ENCODE measurements at regions not wholly inside any gene's neighbourhood (a gene's known extent, or its start where the extent isn't known, plus 50 kb on each side); places are given as distances from the start of the nearest gene placed in this dataset.

DNA sequence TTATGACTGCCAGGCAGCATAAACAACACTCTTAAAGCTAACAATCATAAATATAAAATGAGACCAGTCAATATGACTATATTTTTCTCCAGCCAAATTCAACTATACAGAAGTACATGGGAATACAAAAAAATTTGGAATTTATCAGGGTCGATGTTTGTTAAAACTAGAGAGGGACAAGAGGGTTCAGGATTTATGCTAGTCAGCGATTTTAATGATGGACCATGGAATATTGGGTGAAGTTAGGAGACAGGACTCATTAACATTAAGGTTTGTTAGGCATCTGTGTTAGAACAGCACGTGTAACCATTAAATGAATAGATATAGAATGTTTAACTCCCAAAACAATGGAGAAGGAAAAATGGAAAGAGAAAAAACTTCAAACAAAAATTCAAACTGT is 146.2 kb downstream of the SEM1 start:
- TF ChIP-seq POLR2AphosphoS5 (IDR thresholded peaks at IDR 0.05; ENCODE audit: low read depth, low read length): no peak
- TF ChIP-seq, protein P1, sequence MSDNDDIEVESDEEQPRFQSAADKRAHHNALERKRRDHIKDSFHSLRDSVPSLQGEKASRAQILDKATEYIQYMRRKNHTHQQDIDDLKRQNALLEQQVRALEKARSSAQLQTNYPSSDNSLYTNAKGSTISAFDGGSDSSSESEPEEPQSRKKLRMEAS (IDR thresholded peaks at IDR 0.05): no peak
- TF ChIP-seq, protein P2, sequence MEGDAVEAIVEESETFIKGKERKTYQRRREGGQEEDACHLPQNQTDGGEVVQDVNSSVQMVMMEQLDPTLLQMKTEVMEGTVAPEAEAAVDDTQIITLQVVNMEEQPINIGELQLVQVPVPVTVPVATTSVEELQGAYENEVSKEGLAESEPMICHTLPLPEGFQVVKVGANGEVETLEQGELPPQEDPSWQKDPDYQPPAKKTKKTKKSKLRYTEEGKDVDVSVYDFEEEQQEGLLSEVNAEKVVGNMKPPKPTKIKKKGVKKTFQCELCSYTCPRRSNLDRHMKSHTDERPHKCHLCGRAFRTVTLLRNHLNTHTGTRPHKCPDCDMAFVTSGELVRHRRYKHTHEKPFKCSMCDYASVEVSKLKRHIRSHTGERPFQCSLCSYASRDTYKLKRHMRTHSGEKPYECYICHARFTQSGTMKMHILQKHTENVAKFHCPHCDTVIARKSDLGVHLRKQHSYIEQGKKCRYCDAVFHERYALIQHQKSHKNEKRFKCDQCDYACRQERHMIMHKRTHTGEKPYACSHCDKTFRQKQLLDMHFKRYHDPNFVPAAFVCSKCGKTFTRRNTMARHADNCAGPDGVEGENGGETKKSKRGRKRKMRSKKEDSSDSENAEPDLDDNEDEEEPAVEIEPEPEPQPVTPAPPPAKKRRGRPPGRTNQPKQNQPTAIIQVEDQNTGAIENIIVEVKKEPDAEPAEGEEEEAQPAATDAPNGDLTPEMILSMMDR (IDR thresholded peaks at IDR 0.05 in 2 of 3, conservative IDR thresholded peaks at IDR 0.05 in 1 of 3; ENCODE audit: borderline replicate concordance in 1 of 3, insufficient read depth in 1 of 3, low read depth in 2 of 3, low read length in 2 of 3): no peak
- TF ChIP-seq POLR2A (IDR thresholded peaks at IDR 0.05; ENCODE audit: borderline replicate concordance, extremely low read depth, insufficient read depth, insufficient read length): no peak
- no peak for TF ChIP-seq RAD21 (IDR thresholded peaks at IDR 0.05; ENCODE audit: low read depth)
- TF ChIP-seq CEBPB (IDR thresholded peaks at IDR 0.05; ENCODE audit: low read depth): no peak
- no peak for TF ChIP-seq SRF (IDR thresholded peaks at IDR 0.05; ENCODE audit: low read depth)
- no peak for TF ChIP-seq EZH2 (IDR thresholded peaks at IDR 0.05)
- no peak for TF ChIP-seq JUND (IDR thresholded peaks at IDR 0.05)
- TF ChIP-seq, protein P3, sequence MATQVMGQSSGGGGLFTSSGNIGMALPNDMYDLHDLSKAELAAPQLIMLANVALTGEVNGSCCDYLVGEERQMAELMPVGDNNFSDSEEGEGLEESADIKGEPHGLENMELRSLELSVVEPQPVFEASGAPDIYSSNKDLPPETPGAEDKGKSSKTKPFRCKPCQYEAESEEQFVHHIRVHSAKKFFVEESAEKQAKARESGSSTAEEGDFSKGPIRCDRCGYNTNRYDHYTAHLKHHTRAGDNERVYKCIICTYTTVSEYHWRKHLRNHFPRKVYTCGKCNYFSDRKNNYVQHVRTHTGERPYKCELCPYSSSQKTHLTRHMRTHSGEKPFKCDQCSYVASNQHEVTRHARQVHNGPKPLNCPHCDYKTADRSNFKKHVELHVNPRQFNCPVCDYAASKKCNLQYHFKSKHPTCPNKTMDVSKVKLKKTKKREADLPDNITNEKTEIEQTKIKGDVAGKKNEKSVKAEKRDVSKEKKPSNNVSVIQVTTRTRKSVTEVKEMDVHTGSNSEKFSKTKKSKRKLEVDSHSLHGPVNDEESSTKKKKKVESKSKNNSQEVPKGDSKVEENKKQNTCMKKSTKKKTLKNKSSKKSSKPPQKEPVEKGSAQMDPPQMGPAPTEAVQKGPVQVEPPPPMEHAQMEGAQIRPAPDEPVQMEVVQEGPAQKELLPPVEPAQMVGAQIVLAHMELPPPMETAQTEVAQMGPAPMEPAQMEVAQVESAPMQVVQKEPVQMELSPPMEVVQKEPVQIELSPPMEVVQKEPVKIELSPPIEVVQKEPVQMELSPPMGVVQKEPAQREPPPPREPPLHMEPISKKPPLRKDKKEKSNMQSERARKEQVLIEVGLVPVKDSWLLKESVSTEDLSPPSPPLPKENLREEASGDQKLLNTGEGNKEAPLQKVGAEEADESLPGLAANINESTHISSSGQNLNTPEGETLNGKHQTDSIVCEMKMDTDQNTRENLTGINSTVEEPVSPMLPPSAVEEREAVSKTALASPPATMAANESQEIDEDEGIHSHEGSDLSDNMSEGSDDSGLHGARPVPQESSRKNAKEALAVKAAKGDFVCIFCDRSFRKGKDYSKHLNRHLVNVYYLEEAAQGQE (IDR thresholded peaks at IDR 0.05; ENCODE audit: low read depth): no peak
- no peak for TF ChIP-seq EZH2phosphoT487 (IDR thresholded peaks at IDR 0.05; ENCODE audit: borderline replicate concordance)
- TF ChIP-seq ZNF274 (IDR thresholded peaks at IDR 0.05; ENCODE audit: low read depth, low read length): no peak
- no peak for TF ChIP-seq SP1 (IDR thresholded peaks at IDR 0.05; ENCODE audit: low read depth)
- no peak for TF ChIP-seq SIN3A (IDR thresholded peaks at IDR 0.05; ENCODE audit: low read depth)

Measured in HCT116 (cell line).